MM.1S (cell line): ENCODE measurements at regions not wholly inside any gene's neighbourhood (a gene's known extent, or its start where the extent isn't known, plus 50 kb on each side); places are given as distances from the start of the nearest gene placed in this dataset.

Source experiments
- DNase-seq: peaks from one replicate; pipeline ENCODE4 v3.0.0-alpha.2; 2015
- H2AFZ ChIP-seq: fragments of 300-600 bp; sonication (generic); 2 replicates; pipeline ENCODE4 v1.6.0; 2016; ENCODE audit warnings: antibody characterized with exemption, low read length
- H3F3A ChIP-seq: fragments of 300-600 bp; sonication (generic); 2 replicates; pipeline ENCODE4 v1.6.1; 2016; ENCODE audit warnings: mild to moderate bottlenecking, antibody characterized with exemption, low read length, moderate library complexity, mixed read lengths; ENCODE audit not compliant: insufficient read depth
- H3K27ac ChIP-seq: fragments of 300-600 bp; sonication (generic); 2 replicates; pipeline ENCODE4 v1.5.1; 2016; ENCODE audit warnings: mild to moderate bottlenecking, low read length
- H3K27me3 ChIP-seq: fragments of 300-600 bp; sonication (generic); replicated peaks from 2 replicates; pipeline ENCODE4 v1.6.0; 2016; ENCODE audit warnings: low read length; ENCODE audit not compliant: insufficient read depth
- H3K36me3 ChIP-seq: fragments of 300-600 bp; sonication (generic); replicated peaks from 2 replicates; pipeline ENCODE4 v1.6.1; 2016; ENCODE audit warnings: mild to moderate bottlenecking, low read length, mixed read lengths; ENCODE audit not compliant: insufficient read depth
- H3K4me1 ChIP-seq: fragments of 300-600 bp; sonication (generic); 2 replicates; pipeline ENCODE4 v1.6.1; 2016; ENCODE audit warnings: low read length, mixed read lengths
- H3K4me2 ChIP-seq: fragments of 300-600 bp; sonication (generic); 2 replicates; pipeline ENCODE4 v1.6.0; 2016; ENCODE audit warnings: low read depth, low read length
- H3K4me3 ChIP-seq: fragments of 300-600 bp; sonication (generic); 2 replicates; pipeline ENCODE4 v1.5.1; 2016; ENCODE audit warnings: low read length, mixed read lengths
- H3K79me2 ChIP-seq: fragments of 300-600 bp; sonication (generic); 2 replicates; pipeline ENCODE4 v1.6.1; 2016; ENCODE audit warnings: mixed run types, low read length, mixed read lengths
- H3K9ac ChIP-seq: fragments of 300-600 bp; sonication (generic); 2 replicates; pipeline ENCODE4 v1.6.1; 2016; ENCODE audit warnings: low read length, mixed read lengths
- H3K9me2 ChIP-seq: fragments of 300-600 bp; sonication (generic); replicated peaks from 2 replicates; pipeline ENCODE4 v1.6.1; 2016; ENCODE audit warnings: mild to moderate bottlenecking, low read length, mixed read lengths; ENCODE audit not compliant: insufficient read depth
- H3K9me3 ChIP-seq: fragments of 300-600 bp; sonication (generic); replicated peaks from 2 replicates; pipeline ENCODE4 v1.6.1; 2016; ENCODE audit warnings: mild to moderate bottlenecking, low read length, mixed read lengths; ENCODE audit not compliant: insufficient read depth
- H4K20me1 ChIP-seq: fragments of 300-600 bp; sonication (generic); 2 replicates; pipeline ENCODE4 v1.6.1; 2016; ENCODE audit warnings: mild to moderate bottlenecking, low read length, moderate library complexity, mixed read lengths; ENCODE audit not compliant: insufficient read depth
- EZH2 ChIP-seq: fragments of 300-600 bp; sonication (generic); optimal IDR thresholded peaks from 2 replicates; pipeline ENCODE3; 2017; ENCODE audit warnings: low read depth, mild to moderate bottlenecking, antibody characterized with exemption, low read length, mixed read lengths
- EZH2phosphoT487 ChIP-seq: fragments of 300-600 bp; sonication (generic); IDR thresholded peaks from 2 replicates; pipeline ENCODE4 v1.6.1; 2018; ENCODE audit warnings: antibody characterized with exemption, low read length
- TF ChIP-seq, protein P1 (sequence below): fragments of 300-600 bp; sonication (generic); IDR thresholded peaks from 2 replicates; pipeline ENCODE4 v1.5.1; 2016; ENCODE audit warnings: antibody characterized with exemption, low read length, mixed read lengths

DNA sequence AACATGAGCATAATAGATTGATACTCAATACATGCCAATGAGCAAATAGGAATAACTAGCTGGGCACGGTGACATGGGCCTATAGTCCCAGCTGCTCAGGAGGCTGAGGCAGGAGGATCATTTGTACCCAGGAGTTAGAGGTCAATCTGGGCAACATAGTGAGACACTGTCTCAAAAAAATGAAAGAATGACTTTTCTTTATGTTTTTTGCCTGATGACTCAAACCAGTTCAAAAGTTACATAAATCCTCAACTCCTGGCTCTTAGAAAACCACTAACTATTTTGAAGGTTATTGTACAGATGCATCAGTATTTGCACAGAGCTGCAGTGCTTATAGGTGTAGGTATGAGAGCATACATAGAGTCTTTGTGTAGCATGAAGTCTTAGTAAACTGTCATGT is 219.2 kb upstream of the RGS6 start:
- Histone ChIP-seq H3K4me1 (no peaks in the 10 kb centered on the region), H3F3A (no peaks in the 10 kb centered on the region), H3K27ac (no peak overlapping the region)

DNA sequence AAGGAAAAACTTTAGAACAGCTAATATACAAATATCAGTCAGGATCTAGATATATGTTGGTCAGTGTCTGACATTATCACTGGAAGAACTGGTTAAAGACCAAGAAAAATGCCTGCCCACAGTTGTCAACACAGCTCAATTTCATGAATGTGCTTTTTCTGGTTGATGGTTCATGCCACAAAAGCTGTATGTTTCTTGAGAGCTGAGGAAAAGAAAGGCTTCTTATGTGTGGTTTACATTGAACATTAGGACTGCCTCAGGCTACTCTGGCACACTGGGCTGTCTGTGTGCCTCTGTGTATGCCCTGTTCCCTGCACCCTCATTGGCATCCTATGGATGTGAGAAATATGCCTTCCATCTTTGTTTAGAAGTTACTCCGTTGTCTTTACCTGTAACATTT is 218.8 kb upstream of the RGS6 start:
- H2AFZ ChIP-seq, result no peak overlapping the region
- no peaks in the 10 kb centered on the region for H3K36me3 ChIP-seq
- no peak overlapping the region for H3K9ac ChIP-seq
- no peaks in the 10 kb centered on the region for H3K79me2 ChIP-seq
- H3K9me3 ChIP-seq, result no peaks in the 10 kb centered on the region
- H3K27me3 ChIP-seq, result no peaks in the 10 kb centered on the region
- no peak overlapping the region for H3K4me2 ChIP-seq
- no peak overlapping the region for H3K4me3 ChIP-seq
- DNase-seq, result no peak
- H3K4me1 ChIP-seq, result no peaks in the 10 kb centered on the region
- H3K27ac ChIP-seq, result no peak overlapping the region
- H3F3A ChIP-seq, result no peaks in the 10 kb centered on the region
- no peaks in the 10 kb centered on the region for H4K20me1 ChIP-seq
- no peaks in the 10 kb centered on the region for H3K9me2 ChIP-seq
- TF ChIP-seq EZH2phosphoT487, result no peak
- no peak for TF ChIP-seq EZH2
- TF ChIP-seq, protein P1, sequence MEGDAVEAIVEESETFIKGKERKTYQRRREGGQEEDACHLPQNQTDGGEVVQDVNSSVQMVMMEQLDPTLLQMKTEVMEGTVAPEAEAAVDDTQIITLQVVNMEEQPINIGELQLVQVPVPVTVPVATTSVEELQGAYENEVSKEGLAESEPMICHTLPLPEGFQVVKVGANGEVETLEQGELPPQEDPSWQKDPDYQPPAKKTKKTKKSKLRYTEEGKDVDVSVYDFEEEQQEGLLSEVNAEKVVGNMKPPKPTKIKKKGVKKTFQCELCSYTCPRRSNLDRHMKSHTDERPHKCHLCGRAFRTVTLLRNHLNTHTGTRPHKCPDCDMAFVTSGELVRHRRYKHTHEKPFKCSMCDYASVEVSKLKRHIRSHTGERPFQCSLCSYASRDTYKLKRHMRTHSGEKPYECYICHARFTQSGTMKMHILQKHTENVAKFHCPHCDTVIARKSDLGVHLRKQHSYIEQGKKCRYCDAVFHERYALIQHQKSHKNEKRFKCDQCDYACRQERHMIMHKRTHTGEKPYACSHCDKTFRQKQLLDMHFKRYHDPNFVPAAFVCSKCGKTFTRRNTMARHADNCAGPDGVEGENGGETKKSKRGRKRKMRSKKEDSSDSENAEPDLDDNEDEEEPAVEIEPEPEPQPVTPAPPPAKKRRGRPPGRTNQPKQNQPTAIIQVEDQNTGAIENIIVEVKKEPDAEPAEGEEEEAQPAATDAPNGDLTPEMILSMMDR, result no peak

More for the DNA sequence above, 219.2 kb upstream of the RGS6 start:
- no peaks in the 10 kb centered on the region for H4K20me1 ChIP-seq
- H3K4me3 ChIP-seq, result no peak overlapping the region
- TF ChIP-seq, protein P1, result no peak
- no peak for TF ChIP-seq EZH2
- no peak for TF ChIP-seq EZH2phosphoT487
- no peaks in the 10 kb centered on the region for H3K27me3 ChIP-seq
- no peak for DNase-seq
- H3K9me2 ChIP-seq, result no peaks in the 10 kb centered on the region
- H3K9me3 ChIP-seq, result no peaks in the 10 kb centered on the region
- no peak overlapping the region for H2AFZ ChIP-seq
- H3K79me2 ChIP-seq, result no peaks in the 10 kb centered on the region
- no peak overlapping the region for H3K4me2 ChIP-seq
- H3K36me3 ChIP-seq, result no peaks in the 10 kb centered on the region
- H3K9ac ChIP-seq, result no peak overlapping the region

DNA sequence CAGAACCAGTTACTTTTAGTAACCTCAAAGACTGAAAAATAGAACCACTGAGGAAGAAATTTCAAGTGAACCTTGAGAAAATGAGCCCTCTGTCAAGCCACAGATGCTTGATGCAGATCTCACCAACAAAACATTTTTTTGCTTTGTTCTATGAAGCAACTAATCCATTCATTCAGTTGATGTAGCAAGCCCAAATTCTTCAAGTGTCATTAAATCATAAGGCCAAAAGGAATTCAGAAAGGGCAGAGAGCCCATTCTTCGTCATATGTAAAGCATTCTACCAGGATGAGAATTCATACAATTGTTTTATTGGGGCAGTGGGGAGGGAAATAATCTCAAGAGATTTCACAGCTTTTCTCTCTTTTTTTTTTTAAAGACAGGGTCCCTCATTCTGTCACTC is 218.0 kb upstream of the RGS6 start:
- Histone ChIP-seq H4K20me1 (no peaks in the 10 kb centered on the region), H3K79me2 (no peaks in the 10 kb centered on the region), H3K4me3 (no peak overlapping the region), H3K9me2 (no peaks in the 10 kb centered on the region), H3K9me3 (no peaks in the 10 kb centered on the region), H3K27ac (no peak overlapping the region), H3K9ac (no peak overlapping the region), H2AFZ (no peak overlapping the region), H3K4me2 (no peak overlapping the region), H3K36me3 (no peaks in the 10 kb centered on the region), H3K4me1 (no peaks in the 10 kb centered on the region), H3K27me3 (no peaks in the 10 kb centered on the region), H3F3A (no peaks in the 10 kb centered on the region)
- no peak for DNase-seq
- TF ChIP-seq, protein P1, result no peak
- TF ChIP-seq EZH2phosphoT487 (no peak), EZH2 (no peak)
